HepG2 (cell line): ENCODE measurements at regions not wholly inside any gene's neighbourhood (a gene's known extent, or its start where the extent isn't known, plus 50 kb on each side); places are given as distances from the start of the nearest gene placed in this dataset.
"Not testable (repeated sequence)": the region's sequence is repeated elsewhere in the genome, so short reads cannot be mapped to it uniquely, and the experiment has no call there.

Source experiments
- AHDC1 ChIP-seq: sonication (generic); formaldehyde crosslinking; IDR thresholded peaks from 2 replicates; pipeline ENCODE4 v1.5.1; 2020; ENCODE audit warnings: mild to moderate bottlenecking, missing genetic modification reagents, borderline replicate concordance
- ATF2 ChIP-seq: sonication (generic); formaldehyde crosslinking; IDR thresholded peaks from 2 replicates; pipeline ENCODE4 v1.4.0; 2020; ENCODE audit warnings: missing genetic modification reagents
- CHD2 ChIP-seq: IDR thresholded peaks from 2 replicates; pipeline ENCODE4 v1.6.1; 2011; ENCODE audit warnings: low read depth, low read length, improper control_type of control experiment
- GABPA ChIP-seq, 2 experiments: IDR thresholded peaks; 2 replicates each; pipeline ENCODE4 v1.6.1; 2011 to 2016; ENCODE audit warnings: low read depth in 2 of 2, low read length in 1 of 2, missing biosample characterization in 1 of 2, missing genetic modification characterization in 1 of 2
- GATAD1 ChIP-seq: IDR thresholded peaks from 2 replicates; pipeline ENCODE4 v1.6.1; 2016; ENCODE audit warnings: missing genetic modification reagents, missing compliant biosample characterization
- HIC2 ChIP-seq: sonication (generic); formaldehyde crosslinking; IDR thresholded peaks from 2 replicates; pipeline ENCODE4 v1.9.0; 2022; ENCODE audit warnings: low read depth, missing genetic modification reagents
- MAX ChIP-seq: IDR thresholded peaks from 2 replicates; pipeline ENCODE4 v1.6.1; 2012; ENCODE audit warnings: inconsistent platforms
- SMC3 ChIP-seq: IDR thresholded peaks from 2 replicates; pipeline ENCODE4 v1.6.1; 2011; ENCODE audit warnings: low read length, improper control_type of control experiment
- ZFP1 ChIP-seq: IDR thresholded peaks from 2 replicates; pipeline ENCODE4 v1.6.1; 2016
- ZFP36L1 ChIP-seq: sonication (generic); formaldehyde crosslinking; IDR thresholded peaks from 2 replicates; pipeline ENCODE4 v1.8.0; 2022; ENCODE audit warnings: mild to moderate bottlenecking, missing genetic modification reagents, moderate library complexity
- ZNF558 ChIP-seq: sonication (generic); formaldehyde crosslinking; IDR thresholded peaks from 2 replicates; pipeline ENCODE4 v1.9.0; 2022; ENCODE audit warnings: mild to moderate bottlenecking, missing genetic modification reagents, borderline replicate concordance

GRCh38 chr7:35961260-35961659, 160.4 kb downstream of the SEPTIN7 start:
- TF ChIP-seq ZNF558; GATAD1 (CRISPR knock-in tag); ZFP36L1 (CRISPR knock-in tag); SMC3; CHD2; ATF2 (CRISPR knock-in tag); ZFP1; MAX; GABPA (IDR thresholded peaks at IDR 0.05; ENCODE audit: low read depth, low read length); GABPA (CRISPR knock-in tag; IDR thresholded peaks at IDR 0.05; ENCODE audit: low read depth); HIC2; AHDC1 (CRISPR knock-in tag): not testable (repeated sequence)
